GM12865 (cell line): ENCODE measurements at regions not wholly inside any gene's neighbourhood (a gene's known extent, or its start where the extent isn't known, plus 50 kb on each side); places are given as distances from the start of the nearest gene placed in this dataset.
"Not testable (repeated sequence)": the region's sequence is repeated elsewhere in the genome, so short reads cannot be mapped to it uniquely, and the experiment has no call there.

ENCODE experiments used
- DNase-seq: peaks from one replicate; pipeline ENCODE4 v3.0.0; 2010; ENCODE audit warnings: low read depth
- H3K4me3 ChIP-seq: 2 replicates; pipeline ENCODE4 v1.5.1; 2011; ENCODE audit warnings: mild to moderate bottlenecking, low read depth, low read length, control low read depth
- TF ChIP-seq, protein P1 (sequence below): IDR thresholded peaks from 2 replicates; pipeline ENCODE4 v1.5.1; 2011; ENCODE audit warnings: low read length, control low read depth, low read depth, inconsistent platforms; ENCODE audit not compliant: insufficient read depth; ENCODE audit errors: missing control alignments

DNA sequence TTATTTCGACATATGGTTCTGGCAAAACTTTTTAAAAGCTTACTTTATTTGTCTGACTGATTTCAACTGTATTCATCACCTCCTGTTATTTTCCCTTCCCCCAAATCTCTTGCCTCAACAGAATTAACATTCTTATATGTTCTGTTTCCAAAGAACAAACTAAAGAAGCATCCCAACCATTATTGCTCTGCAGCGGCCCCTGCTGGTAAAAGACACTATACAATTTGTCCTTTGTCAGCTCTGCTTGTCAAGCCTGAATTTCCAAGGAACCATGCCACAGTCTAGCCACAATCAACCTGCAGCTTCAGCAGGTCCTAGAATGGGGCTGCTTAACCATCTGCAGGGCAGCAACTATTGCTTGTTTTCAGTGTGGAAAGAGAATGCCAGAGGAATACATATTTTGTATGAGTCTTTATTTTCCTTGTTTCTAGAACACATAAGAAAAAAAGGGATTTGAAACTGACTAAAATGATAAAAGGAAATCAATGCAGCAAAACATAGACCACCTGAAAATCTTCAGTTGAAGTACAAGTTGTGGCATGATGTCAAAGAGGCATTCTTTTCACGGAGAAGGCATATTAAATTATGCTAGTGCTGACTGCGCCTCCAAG lies 845.3 kb downstream of the DIAPH3 start:
- no peak overlapping the region for H3K4me3 ChIP-seq
- TF ChIP-seq, protein P1, sequence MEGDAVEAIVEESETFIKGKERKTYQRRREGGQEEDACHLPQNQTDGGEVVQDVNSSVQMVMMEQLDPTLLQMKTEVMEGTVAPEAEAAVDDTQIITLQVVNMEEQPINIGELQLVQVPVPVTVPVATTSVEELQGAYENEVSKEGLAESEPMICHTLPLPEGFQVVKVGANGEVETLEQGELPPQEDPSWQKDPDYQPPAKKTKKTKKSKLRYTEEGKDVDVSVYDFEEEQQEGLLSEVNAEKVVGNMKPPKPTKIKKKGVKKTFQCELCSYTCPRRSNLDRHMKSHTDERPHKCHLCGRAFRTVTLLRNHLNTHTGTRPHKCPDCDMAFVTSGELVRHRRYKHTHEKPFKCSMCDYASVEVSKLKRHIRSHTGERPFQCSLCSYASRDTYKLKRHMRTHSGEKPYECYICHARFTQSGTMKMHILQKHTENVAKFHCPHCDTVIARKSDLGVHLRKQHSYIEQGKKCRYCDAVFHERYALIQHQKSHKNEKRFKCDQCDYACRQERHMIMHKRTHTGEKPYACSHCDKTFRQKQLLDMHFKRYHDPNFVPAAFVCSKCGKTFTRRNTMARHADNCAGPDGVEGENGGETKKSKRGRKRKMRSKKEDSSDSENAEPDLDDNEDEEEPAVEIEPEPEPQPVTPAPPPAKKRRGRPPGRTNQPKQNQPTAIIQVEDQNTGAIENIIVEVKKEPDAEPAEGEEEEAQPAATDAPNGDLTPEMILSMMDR: peak; percentile 71
- peak; percentile 58 for DNase-seq

DNA sequence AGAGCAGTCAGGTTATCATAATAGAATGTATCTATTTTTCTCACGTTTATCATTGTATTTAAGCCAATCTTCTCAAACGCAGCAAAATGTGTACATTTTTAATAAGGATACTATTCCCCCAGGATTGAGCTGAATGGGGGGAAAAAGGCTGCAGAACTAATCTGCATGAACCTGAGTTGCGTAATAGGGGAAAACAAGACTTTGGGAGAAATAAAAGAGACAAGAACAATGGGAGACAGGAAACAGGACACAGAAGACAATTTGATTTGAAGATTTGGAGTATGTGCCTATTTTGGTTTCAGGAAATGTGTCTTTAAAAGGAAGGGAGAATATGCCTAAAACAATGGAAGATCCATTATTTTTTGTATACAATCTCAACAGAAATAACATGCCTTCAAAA lies 844.5 kb downstream of the DIAPH3 start:
- DNase-seq: no peak
- TF ChIP-seq, protein P1: no peak
- no peak overlapping the region for H3K4me3 ChIP-seq

DNA sequence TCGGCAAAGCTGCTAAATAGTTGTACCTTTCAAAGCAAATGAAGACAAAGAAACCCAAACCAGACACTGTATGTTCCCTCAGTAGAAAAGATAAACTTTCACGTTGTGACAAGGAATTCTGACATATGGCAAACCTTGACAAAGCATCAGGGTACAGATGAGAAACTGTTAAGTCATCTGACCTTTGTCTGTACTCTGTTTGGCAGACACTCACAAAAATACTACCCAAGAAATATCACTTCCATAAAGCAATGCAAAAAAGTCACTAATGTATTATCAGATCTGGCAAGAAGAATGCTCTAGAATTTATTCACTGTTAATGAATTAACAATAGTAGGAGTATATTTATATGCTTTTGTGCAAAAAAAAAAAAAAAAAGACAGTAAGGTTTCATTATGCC lies 843.7 kb downstream of the DIAPH3 start:
- no peak overlapping the region for H3K4me3 ChIP-seq
- TF ChIP-seq, protein P1: no peak
- DNase-seq: no peak

DNA sequence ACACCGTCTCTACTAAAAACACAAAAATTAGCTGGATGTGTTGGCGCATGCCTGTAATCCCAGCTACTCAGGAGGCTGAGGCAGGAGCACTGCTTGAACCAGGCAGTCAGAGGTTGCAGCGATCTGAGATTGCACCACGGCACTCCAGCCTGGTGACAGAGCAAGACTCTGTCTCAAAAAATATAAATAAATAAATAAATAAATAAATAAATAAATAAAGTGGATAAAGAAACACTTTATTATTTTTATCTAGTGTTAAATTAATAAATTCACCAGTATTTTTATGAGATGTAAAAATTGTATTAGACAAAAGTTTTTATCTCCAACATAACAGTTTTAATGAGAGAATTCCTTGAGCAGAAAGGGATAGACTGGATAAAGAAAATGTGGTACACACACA lies 839.3 kb downstream of the DIAPH3 start:
- not testable (repeated sequence) for DNase-seq

DNA sequence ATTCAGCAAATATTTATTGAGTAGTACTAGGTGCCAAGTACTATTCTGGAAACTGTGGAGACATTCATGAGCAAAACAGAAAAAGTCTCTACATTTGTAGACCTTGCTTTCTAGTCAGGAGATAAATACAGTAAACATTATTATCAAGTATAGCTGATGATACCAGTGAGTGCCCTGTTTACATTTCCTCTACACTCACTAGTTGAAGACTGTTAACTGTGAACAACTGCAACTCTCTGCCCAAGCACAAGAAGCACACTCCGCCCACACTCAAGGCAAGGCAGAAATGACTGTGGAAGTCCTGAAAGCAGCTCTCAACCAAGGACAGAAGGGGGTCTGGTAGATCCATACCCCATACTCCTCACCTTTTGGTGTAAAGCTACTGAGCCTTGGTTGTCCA lies 837.0 kb downstream of the DIAPH3 start:
- no peak overlapping the region for H3K4me3 ChIP-seq

More for the DNA sequence above, 839.3 kb downstream of the DIAPH3 start:
- H3K4me3 ChIP-seq: not testable (repeated sequence)

DNA sequence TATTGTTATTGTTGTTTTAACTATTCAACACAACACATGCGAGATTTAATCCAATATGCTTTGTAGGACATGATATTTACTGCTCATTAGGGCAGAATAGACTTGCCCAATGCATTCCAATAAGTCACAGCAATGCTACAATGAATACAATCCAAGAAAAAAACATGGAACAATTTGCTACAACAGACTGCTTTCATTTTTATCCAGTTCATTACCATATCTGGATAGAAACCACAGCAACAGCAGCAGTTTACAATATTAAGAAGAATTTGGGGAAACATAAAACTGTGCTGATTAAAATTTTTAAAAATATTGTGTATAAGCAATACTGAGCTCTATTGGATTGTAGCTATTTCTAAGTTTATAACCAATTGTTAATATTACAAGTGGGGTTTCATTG lies 833.0 kb downstream of the DIAPH3 start:
- no peak overlapping the region for H3K4me3 ChIP-seq
- TF ChIP-seq, protein P1: no peak
- DNase-seq: no peak

More for the DNA sequence above, 837.0 kb downstream of the DIAPH3 start:
- no peak for DNase-seq
- TF ChIP-seq, protein P1: no peak

DNA sequence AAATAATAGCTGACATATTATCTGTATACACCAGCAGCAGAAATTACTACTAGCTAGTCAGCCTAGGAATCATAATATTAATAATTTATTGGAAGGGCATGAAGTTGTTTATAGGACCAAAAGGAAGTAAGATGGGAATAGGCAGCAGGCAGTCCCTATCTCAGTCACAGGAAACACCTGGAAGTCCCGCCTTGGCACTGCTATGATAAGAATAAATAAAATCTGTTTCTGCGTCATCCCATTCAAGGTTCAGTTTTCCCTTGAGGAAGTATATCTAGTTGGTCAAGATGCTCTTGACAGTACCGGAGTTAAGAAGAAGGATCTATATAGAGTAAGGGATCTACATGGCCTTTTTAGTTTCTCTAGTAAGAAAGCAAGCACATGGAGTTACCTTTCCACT lies 830.8 kb downstream of the DIAPH3 start:
- DNase-seq: no peak
- TF ChIP-seq, protein P1: no peak
- H3K4me3 ChIP-seq: no peak overlapping the region
